ENCODE measurements at regions not wholly inside any gene's neighbourhood (a gene's known extent, or its start where the extent isn't known, plus 50 kb on each side); places are given as distances from the start of the nearest gene placed in this dataset.

- TF ChIP-seq CTCF (IDR thresholded peaks at IDR 0.05; ENCODE audit: extremely low read depth in 1 of 2, insufficient read depth in 1 of 2, low read depth in 1 of 2, low read length in 2 of 2): no peak
- TF ChIP-seq POLR2AphosphoS5 (IDR thresholded peaks at IDR 0.05; ENCODE audit: insufficient read depth, low read depth, low read length): no peak
- TF ChIP-seq EZH2 (IDR thresholded peaks at IDR 0.05; ENCODE audit: borderline replicate concordance, low read depth, low read length, severe bottlenecking): no peak
- no peak for TF ChIP-seq GATA2 (IDR thresholded peaks at IDR 0.05; ENCODE audit: insufficient read depth, insufficient read length, low read depth, low read length)
- TF ChIP-seq POLR2A (IDR thresholded peaks at IDR 0.05; ENCODE audit: low read depth, low read length): no peak
- no peak for TF ChIP-seq MYC (IDR thresholded peaks at IDR 0.05; ENCODE audit: low read depth, low read length)
- no peak for TF ChIP-seq FOS (IDR thresholded peaks at IDR 0.05; ENCODE audit: borderline replicate concordance, insufficient read depth, low read length)
- no peak for TF ChIP-seq MAX (IDR thresholded peaks at IDR 0.05; ENCODE audit: insufficient read depth, insufficient read length)
- no peak for TF ChIP-seq JUN (IDR thresholded peaks at IDR 0.05; ENCODE audit: borderline replicate concordance, insufficient read depth, insufficient read length, low read depth)
Observed at GRCh38 chr12:67827820-67828383, 161.3 kb upstream of the IFNG-AS1 start.
